ENCODE measurements at regions not wholly inside any gene's neighbourhood (a gene's known extent, or its start where the extent isn't known, plus 50 kb on each side); places are given as distances from the start of the nearest gene placed in this dataset.

DNA sequence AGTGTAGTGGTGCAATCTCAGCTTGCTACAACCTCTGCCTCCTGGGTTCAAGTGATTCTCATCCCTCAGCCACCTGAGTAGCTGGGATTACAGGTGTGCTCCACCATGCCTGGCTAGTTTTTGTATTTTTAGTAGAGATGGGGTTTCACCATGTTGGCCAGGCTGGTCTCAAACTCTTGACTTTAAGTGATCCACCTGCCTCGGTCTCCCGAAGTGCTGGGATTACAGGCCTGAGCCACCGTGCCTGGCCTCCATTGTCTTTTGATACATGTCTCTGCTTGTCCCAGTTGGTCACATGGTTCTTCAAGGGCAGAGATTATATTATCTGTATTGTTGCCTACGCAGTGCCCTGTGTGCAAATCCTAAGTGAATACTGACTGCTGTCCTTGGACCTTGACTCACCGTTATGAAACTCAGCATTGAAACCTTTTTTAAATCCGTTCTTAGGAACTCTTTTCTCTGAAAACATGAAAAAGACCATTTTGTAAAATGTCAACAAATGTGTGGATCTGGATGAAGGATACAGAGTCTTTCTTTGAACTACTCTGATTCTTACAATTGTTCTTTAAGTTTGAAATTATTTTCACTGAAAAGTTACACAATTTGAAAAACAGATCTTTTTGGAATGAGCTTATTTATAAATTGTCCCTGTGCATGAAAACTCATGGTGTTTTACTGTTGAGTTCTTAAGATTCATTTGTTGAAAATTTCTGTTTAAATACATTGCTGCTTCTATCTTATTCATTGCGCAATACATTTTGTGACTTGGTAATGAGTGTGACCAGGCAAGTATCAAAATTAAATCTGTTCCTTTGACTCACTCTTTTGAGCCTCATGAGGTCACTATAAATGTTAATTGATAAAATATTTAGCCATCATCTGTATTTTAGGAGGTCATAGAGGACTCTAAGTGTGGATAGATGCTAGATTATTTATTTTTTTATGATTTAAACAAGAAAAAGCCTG lies 293.5 kb downstream of the UTRN start (continued):
- TF ChIP-seq, protein P1, sequence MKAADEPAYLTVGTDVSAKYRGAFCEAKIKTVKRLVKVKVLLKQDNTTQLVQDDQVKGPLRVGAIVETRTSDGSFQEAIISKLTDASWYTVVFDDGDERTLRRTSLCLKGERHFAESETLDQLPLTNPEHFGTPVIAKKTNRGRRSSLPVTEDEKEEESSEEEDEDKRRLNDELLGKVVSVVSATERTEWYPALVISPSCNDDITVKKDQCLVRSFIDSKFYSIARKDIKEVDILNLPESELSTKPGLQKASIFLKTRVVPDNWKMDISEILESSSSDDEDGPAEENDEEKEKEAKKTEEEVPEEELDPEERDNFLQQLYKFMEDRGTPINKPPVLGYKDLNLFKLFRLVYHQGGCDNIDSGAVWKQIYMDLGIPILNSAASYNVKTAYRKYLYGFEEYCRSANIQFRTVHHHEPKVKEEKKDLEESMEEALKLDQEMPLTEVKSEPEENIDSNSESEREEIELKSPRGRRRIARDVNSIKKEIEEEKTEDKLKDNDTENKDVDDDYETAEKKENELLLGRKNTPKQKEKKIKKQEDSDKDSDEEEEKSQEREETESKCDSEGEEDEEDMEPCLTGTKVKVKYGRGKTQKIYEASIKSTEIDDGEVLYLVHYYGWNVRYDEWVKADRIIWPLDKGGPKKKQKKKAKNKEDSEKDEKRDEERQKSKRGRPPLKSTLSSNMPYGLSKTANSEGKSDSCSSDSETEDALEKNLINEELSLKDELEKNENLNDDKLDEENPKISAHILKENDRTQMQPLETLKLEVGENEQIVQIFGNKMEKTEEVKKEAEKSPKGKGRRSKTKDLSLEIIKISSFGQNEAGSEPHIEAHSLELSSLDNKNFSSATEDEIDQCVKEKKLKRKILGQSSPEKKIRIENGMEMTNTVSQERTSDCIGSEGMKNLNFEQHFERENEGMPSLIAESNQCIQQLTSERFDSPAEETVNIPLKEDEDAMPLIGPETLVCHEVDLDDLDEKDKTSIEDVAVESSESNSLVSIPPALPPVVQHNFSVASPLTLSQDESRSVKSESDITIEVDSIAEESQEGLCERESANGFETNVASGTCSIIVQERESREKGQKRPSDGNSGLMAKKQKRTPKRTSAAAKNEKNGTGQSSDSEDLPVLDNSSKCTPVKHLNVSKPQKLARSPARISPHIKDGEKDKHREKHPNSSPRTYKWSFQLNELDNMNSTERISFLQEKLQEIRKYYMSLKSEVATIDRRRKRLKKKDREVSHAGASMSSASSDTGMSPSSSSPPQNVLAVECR (CRISPR knock-in tag; IDR thresholded peaks at IDR 0.05; ENCODE audit: borderline replicate concordance), result peak; percentile 28; the same call in 1 of the 2 replicates
- 0 out of 2 replicates have a peak, but pooled peaks have one; percentile 32 for TF ChIP-seq SMAD1 (CRISPR knock-in tag; IDR thresholded peaks at IDR 0.05; ENCODE audit: borderline replicate concordance, low read depth)
- TF ChIP-seq PAX8 (CRISPR knock-in tag; IDR thresholded peaks at IDR 0.05; ENCODE audit: borderline replicate concordance), result no peak
- TF ChIP-seq ZNF138 (CRISPR knock-in tag; IDR thresholded peaks at IDR 0.05; ENCODE audit: low read depth), result no peak
- peak; percentile 40; the same call in 1 of the 2 replicates for TF ChIP-seq NKX3-1 (CRISPR knock-in tag; IDR thresholded peaks at IDR 0.05)
- no peak for TF ChIP-seq FOXK2 (IDR thresholded peaks at IDR 0.05)
- TF ChIP-seq TCF7 (IDR thresholded peaks at IDR 0.05; ENCODE audit: low read depth), result peak; percentile 77
- 0 out of 2 replicates have a peak, but pooled peaks have one; percentile 84 for TF ChIP-seq SMYD3 (CRISPR knock-in tag; IDR thresholded peaks at IDR 0.05)
- no peak for TF ChIP-seq NR3C1 (CRISPR knock-in tag; IDR thresholded peaks at IDR 0.05)
- TF ChIP-seq KDM1A (CRISPR knock-in tag; IDR thresholded peaks at IDR 0.05), result peak; percentile 85
- TF ChIP-seq HOXA5 (CRISPR knock-in tag; IDR thresholded peaks at IDR 0.05), result peak; percentile 77; the same call in 1 of the 2 replicates
- TF ChIP-seq ARNTL (CRISPR knock-in tag; IDR thresholded peaks at IDR 0.05), result peak; percentile 52; the same call in 1 of the 2 replicates
- peak; percentile 92 for TF ChIP-seq ZMYM3 (CRISPR knock-in tag; IDR thresholded peaks at IDR 0.05)
- no peak for TF ChIP-seq RAD21 (CRISPR knock-in tag; IDR thresholded peaks at IDR 0.05)
- no peak for TF ChIP-seq ZNF205 (CRISPR knock-in tag; IDR thresholded peaks at IDR 0.05)
- no peak for TF ChIP-seq EED (CRISPR knock-in tag; IDR thresholded peaks at IDR 0.05)
- TF ChIP-seq POGZ (CRISPR knock-in tag; IDR thresholded peaks at IDR 0.05), result peak; percentile 99
- no peak for TF ChIP-seq MXD1 (CRISPR knock-in tag; IDR thresholded peaks at IDR 0.05)
- TF ChIP-seq ZSCAN12 (CRISPR knock-in tag; IDR thresholded peaks at IDR 0.05), result no peak; the same call in 1 of the 2 replicates
- peak; percentile 64; the same call in 1 of the 2 replicates for TF ChIP-seq ZNF275 (CRISPR knock-in tag; IDR thresholded peaks at IDR 0.05; ENCODE audit: borderline replicate concordance)
- 0 out of 2 replicates have a peak, but pooled peaks have one; percentile 21 for TF ChIP-seq ZFP1 (CRISPR knock-in tag; IDR thresholded peaks at IDR 0.05)
- TF ChIP-seq, protein P2, sequence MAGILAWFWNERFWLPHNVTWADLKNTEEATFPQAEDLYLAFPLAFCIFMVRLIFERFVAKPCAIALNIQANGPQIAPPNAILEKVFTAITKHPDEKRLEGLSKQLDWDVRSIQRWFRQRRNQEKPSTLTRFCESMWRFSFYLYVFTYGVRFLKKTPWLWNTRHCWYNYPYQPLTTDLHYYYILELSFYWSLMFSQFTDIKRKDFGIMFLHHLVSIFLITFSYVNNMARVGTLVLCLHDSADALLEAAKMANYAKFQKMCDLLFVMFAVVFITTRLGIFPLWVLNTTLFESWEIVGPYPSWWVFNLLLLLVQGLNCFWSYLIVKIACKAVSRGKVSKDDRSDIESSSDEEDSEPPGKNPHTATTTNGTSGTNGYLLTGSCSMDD (CRISPR knock-in tag; IDR thresholded peaks at IDR 0.05), result no peak
- peak; percentile 81; the same call in 1 of the 2 replicates for TF ChIP-seq PITX1 (CRISPR knock-in tag; IDR thresholded peaks at IDR 0.05)

Measured in HepG2 (cell line).